GM03348 (cell line): ENCODE measurements at regions not wholly inside any gene's neighbourhood (a gene's known extent, or its start where the extent isn't known, plus 50 kb on each side); places are given as distances from the start of the nearest gene placed in this dataset.
"Not testable (repeated sequence)": the region's sequence is repeated elsewhere in the genome, so short reads cannot be mapped to it uniquely, and the experiment has no call there.

Experiments used
- DNase-seq: peaks from one replicate; pipeline ENCODE4 v3.0.0; 2012; ENCODE audit warnings: low spot score

GRCh38 chr7:112678626-112679025 lies 111.6 kb downstream of the TMEM168 start:
- DNase-seq, result no peak

GRCh38 chr7:112689466-112690177 lies 100.6 kb downstream of the TMEM168 start:
- not testable (repeated sequence) for DNase-seq

DNA sequence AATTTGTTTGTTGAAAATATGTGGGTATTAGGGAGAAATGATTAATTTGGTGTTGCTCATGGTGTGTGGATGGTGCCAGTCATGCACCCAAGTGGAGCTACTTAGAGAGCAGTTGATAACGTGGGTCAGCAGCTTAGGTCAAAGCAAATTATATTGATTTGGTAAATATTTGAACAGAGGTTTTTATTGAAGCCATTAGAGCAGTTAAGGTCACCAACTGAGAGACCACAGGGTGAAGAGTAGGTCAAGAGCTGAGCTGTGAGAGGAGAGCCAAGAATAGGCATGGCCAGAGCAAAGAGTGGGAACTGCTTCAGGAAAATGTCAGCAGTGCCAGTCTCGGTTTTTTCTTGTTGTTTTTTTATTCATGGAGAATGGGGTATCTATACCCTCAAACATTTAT lies 97.9 kb downstream of the TMEM168 start:
- DNase-seq, result no peak

DNA sequence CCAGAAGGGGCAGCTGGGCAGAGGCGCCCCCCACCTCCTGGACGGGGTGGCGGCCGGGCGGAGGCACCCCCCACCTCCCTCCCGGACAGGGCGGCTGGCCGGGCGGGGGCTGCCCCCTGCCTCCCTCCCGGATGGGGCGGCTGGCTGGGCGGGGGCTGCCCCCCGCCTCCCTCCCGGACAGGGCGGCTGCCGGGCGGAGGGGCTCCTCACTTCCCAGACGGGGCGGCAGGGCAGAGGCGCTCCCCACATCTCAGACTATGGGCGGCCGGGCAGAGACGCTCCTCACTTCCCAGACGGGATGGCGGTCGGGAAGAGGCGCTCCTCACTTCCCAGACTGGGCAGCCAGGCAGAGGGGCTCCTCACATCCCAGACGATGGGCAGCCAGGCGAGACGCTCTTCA lies 93.0 kb downstream of the TMEM168 start:
- DNase-seq, result not testable (repeated sequence)

DNA sequence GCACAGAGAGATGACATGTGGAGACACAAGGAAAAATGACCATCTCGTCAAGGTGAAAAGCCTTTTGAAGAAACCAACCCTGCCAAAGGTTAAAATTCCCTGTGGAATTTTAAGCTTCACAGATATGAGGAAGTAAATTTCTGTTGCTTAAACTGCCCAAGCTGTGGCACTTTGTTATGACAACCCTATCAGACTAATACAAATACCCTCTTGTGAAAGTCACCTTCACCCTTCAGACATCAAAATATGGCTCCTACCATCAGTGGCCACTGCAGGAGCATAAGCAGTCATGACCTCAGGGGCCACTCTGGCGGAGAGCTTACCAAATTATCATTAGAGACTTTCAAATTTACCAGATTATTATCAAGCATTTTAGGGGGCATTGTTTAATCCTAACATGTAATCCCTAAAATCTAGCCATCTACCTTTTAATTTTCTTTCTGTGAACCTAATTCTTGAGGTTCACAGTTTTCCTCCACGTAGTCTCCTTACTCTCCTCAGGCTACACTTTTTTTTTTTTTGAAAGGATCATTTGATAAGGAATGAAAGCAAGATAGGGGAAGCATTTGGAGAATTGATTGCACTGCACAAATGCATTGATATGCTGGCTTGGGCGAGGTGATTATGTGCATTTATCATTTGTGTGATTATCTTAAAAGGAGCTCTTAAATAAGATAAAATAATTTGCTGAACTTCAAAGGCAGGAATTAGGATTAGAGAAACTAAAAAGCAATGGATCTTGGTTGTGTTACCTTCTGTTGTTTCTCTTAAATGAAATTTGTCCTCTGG lies 90.3 kb downstream of the TMEM168 start:
- no peak for DNase-seq

DNA sequence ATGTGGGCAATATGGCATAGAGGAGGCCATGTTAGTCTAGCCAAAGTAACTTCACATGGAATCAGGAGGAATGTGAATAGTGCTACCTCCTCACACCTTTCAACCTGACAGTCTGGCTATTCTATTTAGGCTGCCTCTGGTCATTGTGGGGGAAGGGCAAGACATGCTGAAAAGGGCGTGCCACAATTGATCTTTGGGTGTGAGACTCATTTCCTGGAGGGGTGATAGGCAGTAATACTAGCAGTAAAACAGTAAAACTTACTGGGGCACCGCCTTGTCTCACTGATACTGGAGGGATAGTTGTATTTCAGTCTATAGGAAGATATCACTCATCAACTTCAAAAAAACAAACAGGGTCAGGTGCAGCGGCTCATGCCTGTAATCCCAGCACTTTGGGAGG lies 88.7 kb downstream of the TMEM168 start:
- no peak for DNase-seq

DNA sequence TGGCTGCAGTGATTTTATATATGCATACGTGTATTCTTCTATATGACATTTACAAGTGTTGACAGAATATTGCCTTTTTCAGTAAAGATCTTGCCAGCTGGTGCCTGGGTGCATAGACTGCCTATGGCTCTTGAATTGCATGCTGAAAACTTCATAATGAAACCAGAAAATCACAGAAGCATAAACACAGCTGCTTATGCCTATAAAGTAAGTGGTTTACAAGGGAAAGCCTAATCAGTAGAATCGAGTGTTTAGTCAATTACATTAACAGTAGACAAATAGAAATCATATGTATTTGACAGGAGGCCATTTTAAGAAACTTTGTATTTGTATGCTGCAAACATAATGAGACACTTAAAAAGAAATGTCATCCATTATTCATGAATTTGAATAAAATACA lies 82.5 kb downstream of the TMEM168 start:
- DNase-seq, result no peak

DNA sequence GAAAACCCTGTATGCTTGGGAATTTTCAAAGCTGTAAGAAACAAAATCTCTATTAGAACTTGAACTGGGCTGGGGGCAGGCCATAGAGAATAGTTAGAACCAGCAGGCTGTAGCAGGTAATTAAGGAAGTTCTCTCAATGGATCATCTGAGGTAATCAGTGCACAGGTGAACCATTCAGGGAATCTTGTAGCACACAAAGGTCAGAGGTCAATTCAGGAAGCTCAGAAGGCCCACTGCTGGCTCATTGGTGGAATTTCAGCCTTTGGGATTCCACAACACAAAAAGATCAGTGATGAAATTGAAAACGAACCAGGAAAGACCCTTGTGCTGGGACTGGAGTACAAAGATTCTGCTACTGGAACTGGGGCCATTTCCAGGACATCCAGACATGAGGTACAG lies 82.0 kb downstream of the TMEM168 start:
- DNase-seq, result no peak
